ENCODE measurements at regions not wholly inside any gene's neighbourhood (a gene's known extent, or its start where the extent isn't known, plus 50 kb on each side); places are given as distances from the start of the nearest gene placed in this dataset.

- TF ChIP-seq POLR2A (IDR thresholded peaks at IDR 0.05) (no peak), POLR2AphosphoS5 (IDR thresholded peaks at IDR 0.05) (no peak)
Observed at GRCh38 chr2:52710810-52711618, 1056.6 kb upstream of the CHAC2 start.

All from sigmoid colon (tissue), 4 donors.